ENCODE measurements at regions not wholly inside any gene's neighbourhood (a gene's known extent, or its start where the extent isn't known, plus 50 kb on each side); places are given as distances from the start of the nearest gene placed in this dataset.
"Not testable (repeated sequence)": the region's sequence is repeated elsewhere in the genome, so short reads cannot be mapped to it uniquely, and the experiment has no call there.

GRCh38 chr6:74256781-74257180 is 560.8 kb downstream of the CD109 start:
- no peak for DNase-seq

GRCh38 chr6:74256381-74256780 is 560.4 kb downstream of the CD109 start:
- DNase-seq = no peak

- not testable (repeated sequence) for DNase-seq
Observed at GRCh38 chr6:74255007-74255406, 559.0 kb downstream of the CD109 start.

- DNase-seq = not testable (repeated sequence)
Observed at GRCh38 chr6:74254147-74254546, 558.1 kb downstream of the CD109 start.

GRCh38 chr6:74253261-74253660 is 557.3 kb downstream of the CD109 start:
- no peak for DNase-seq

GRCh38 chr6:74250161-74250818 is 554.3 kb downstream of the CD109 start:
- DNase-seq = no peak

GRCh38 chr6:74249658-74250057 is 553.7 kb downstream of the CD109 start:
- DNase-seq = no peak

- DNase-seq = no peak
Observed at GRCh38 chr6:74248966-74249365, 553.0 kb downstream of the CD109 start.

- DNase-seq = no peak
Observed at GRCh38 chr6:74222768-74223333, 526.8 kb downstream of the CD109 start.

GRCh38 chr6:74213995-74214394 is 518.0 kb downstream of the CD109 start:
- no peak for DNase-seq

- no peak for DNase-seq
Observed at GRCh38 chr6:74208239-74208638, 512.2 kb downstream of the CD109 start.

GRCh38 chr6:74199215-74199915 is 503.4 kb downstream of the CD109 start:
- DNase-seq = no peak

- DNase-seq = no peak
Observed at GRCh38 chr6:74197310-74197709, 501.3 kb downstream of the CD109 start.

- DNase-seq = no peak
Observed at GRCh38 chr6:74187811-74188210, 491.8 kb downstream of the CD109 start.

GRCh38 chr6:74182992-74183391 is 487.0 kb downstream of the CD109 start:
- DNase-seq = no peak

GRCh38 chr6:74181471-74181870 is 485.5 kb downstream of the CD109 start:
- no peak for DNase-seq

GRCh38 chr6:74177506-74177905 is 481.5 kb downstream of the CD109 start:
- DNase-seq = no peak

GRCh38 chr6:74170550-74170949 is 474.5 kb downstream of the CD109 start:
- not testable (repeated sequence) for DNase-seq

GRCh38 chr6:74170118-74170517 is 474.1 kb downstream of the CD109 start:
- DNase-seq = no peak

- no peak for DNase-seq
Observed at GRCh38 chr6:74167976-74168375, 472.0 kb downstream of the CD109 start.

GRCh38 chr6:74167511-74167910 is 471.5 kb downstream of the CD109 start:
- DNase-seq = no peak

- DNase-seq = no peak
Observed at GRCh38 chr6:74166849-74167248, 470.8 kb downstream of the CD109 start.

- no peak for DNase-seq
Observed at GRCh38 chr6:74161380-74161779, 465.4 kb downstream of the CD109 start.

- DNase-seq = no peak
Observed at GRCh38 chr6:74152096-74152675, 456.2 kb downstream of the CD109 start.

Measured in NCI-H187 treated with DMSO at 0.1 percent for 48 hours (cell line).